GM12873 (cell line): ENCODE measurements at regions not wholly inside any gene's neighbourhood (a gene's known extent, or its start where the extent isn't known, plus 50 kb on each side); places are given as distances from the start of the nearest gene placed in this dataset.

Experiments used
- CTCF ChIP-seq: IDR thresholded peaks from 2 replicates; pipeline ENCODE4 v1.5.1; 2012; ENCODE audit warnings: low read depth, mild to moderate bottlenecking, moderate library complexity, low read length, control low read depth; ENCODE audit not compliant: insufficient read depth; ENCODE audit errors: missing control alignments

GRCh38 chr21:16740511-16740910 is 772.3 kb upstream of the CXADR start:
- TF ChIP-seq CTCF = no peak

GRCh38 chr21:16741141-16741665 is 771.6 kb upstream of the CXADR start:
- no peak for TF ChIP-seq CTCF

GRCh38 chr21:16742131-16742641 is 770.7 kb upstream of the CXADR start:
- no peak for TF ChIP-seq CTCF

GRCh38 chr21:16742741-16743140 is 770.1 kb upstream of the CXADR start:
- TF ChIP-seq CTCF = no peak

GRCh38 chr21:16743317-16743716 is 769.5 kb upstream of the CXADR start:
- TF ChIP-seq CTCF = no peak

- no peak for TF ChIP-seq CTCF
Measured at GRCh38 chr21:16750926-16751325, 761.9 kb upstream of the CXADR start.

GRCh38 chr21:16751695-16752474 is 761.0 kb upstream of the CXADR start:
- no peak for TF ChIP-seq CTCF
